ENCODE measurements at regions not wholly inside any gene's neighbourhood (a gene's known extent, or its start where the extent isn't known, plus 50 kb on each side); places are given as distances from the start of the nearest gene placed in this dataset.

- TF ChIP-seq CHD7 (IDR thresholded peaks at IDR 0.05; ENCODE audit: insufficient replicate concordance, low read length) (no peak), CBX5 (IDR thresholded peaks at IDR 0.05; ENCODE audit: low read depth, low read length) (no peak), KDM4A (IDR thresholded peaks at IDR 0.05; ENCODE audit: low read depth, low read length, severe bottlenecking) (no peak)
Measured at GRCh38 chr2:215881582-215881981, 131.8 kb downstream of the MREG start (continued).

All from H1 (cell line).